K562 (cell line): ENCODE measurements at regions not wholly inside any gene's neighbourhood (a gene's known extent, or its start where the extent isn't known, plus 50 kb on each side); places are given as distances from the start of the nearest gene placed in this dataset.

ENCODE experiments used
- ATAC-seq: fragments of 200-7000 bp; cut with Tn5 transposase; 3 replicates; pipeline ENCODE4 v1.9.1; 2020; ENCODE audit warnings: moderate library complexity
- BruUV-seq: library from RNA; stranded (reverse); fragments of 400-500 nt; replicated peaks from 2 replicates; lab custom pipeline; 2021; lab: Mats Ljungman, UMichigan
- CTCF ChIA-PET: fragments of 300-600 bp; formaldehyde crosslinking; extraction: SDS; loops from one replicate; lab custom pipeline; 2021; ENCODE audit warnings: low intra/inter-chr PET ratio; lab: Yijun Ruan, JAX
- POLR2A ChIA-PET: fragments of 300-600, 350-650 bp; sonication (Branson Sonifier 250); formaldehyde crosslinking; extraction: SDS; loops from one replicate; lab custom pipeline; 2021; ENCODE audit warnings: antibody characterized with exemption, inconsistent platforms; lab: Yijun Ruan, JAX
- DNase-seq, 4 experiments: peaks; one replicate each; pipeline versions ENCODE4 v3.0.0 to v3.0.0-alpha.2; 2011 to 2018; ENCODE audit warnings: low spot score in 3 of 4, mixed read lengths in 3 of 4; ENCODE audit errors: extremely low read depth in 1 of 4
- FAIRE-seq: peaks from 2 replicates; lab custom pipeline; 2011; peaks lifted over from hg19 to GRCh38; lab: Jason Lieb, UNC
- H2AFZ ChIP-seq: 2 replicates; pipeline ENCODE4 v1.6.0; 2011; ENCODE audit warnings: low read depth, low read length, control low read depth, inconsistent platforms
- H3K27ac ChIP-seq: fragments of 200-600 bp; 3 replicates; pipeline ENCODE4 v1.8.0; 2011; ENCODE audit warnings: low read depth, mild to moderate bottlenecking, control low read depth, inconsistent platforms, low read length, moderate library complexity, mixed read lengths; ENCODE audit errors: extremely low read depth
- H3K27me3 ChIP-seq, 2 experiments: fragments of 300-600 bp in 1 of 2; 2 replicates in 1 of 2; 3 replicates in 1 of 2; pipeline versions ENCODE4 v1.6.0 to v1.8.0; 2011; ENCODE audit warnings: inconsistent platforms in 2 of 2, low read length in 2 of 2, mild to moderate bottlenecking in 1 of 2, mixed read lengths in 1 of 2, moderate library complexity in 1 of 2; ENCODE audit not compliant: control insufficient read depth in 2 of 2, insufficient read depth in 2 of 2
- H3K36me3 ChIP-seq: fragments of 300-600 bp; 3 replicates; pipeline ENCODE4 v1.8.0; 2011; ENCODE audit warnings: mild to moderate bottlenecking, low read length, inconsistent platforms; ENCODE audit not compliant: control insufficient read depth, insufficient read depth
- H3K4me1 ChIP-seq, 2 experiments: fragments of 200-600 bp in 1 of 2; replicated peaks in 1 of 2; 2 replicates in 1 of 2; 3 replicates in 1 of 2; pipeline versions ENCODE4 v1.5.1 to v1.8.0; 2011; ENCODE audit warnings: inconsistent platforms in 2 of 2, low read length in 2 of 2, mild to moderate bottlenecking in 1 of 2, mixed read lengths in 1 of 2, moderate library complexity in 1 of 2; ENCODE audit not compliant: control insufficient read depth in 2 of 2, insufficient read depth in 2 of 2
- H3K4me2 ChIP-seq: 2 replicates; pipeline ENCODE4 v1.6.1; 2011; ENCODE audit warnings: low read length, control low read depth, inconsistent platforms, mixed read lengths; ENCODE audit not compliant: insufficient read depth
- H3K4me3 ChIP-seq: fragments of 200-600 bp; sonication (generic), shearing (Covaris generic); 2 replicates; pipeline ENCODE4 v1.5.1; 2016; ENCODE audit warnings: control low read depth, inconsistent platforms
- H3K79me2 ChIP-seq: fragments of 200-600 bp; 3 replicates; pipeline ENCODE4 v1.8.0; 2011; ENCODE audit warnings: low read length, inconsistent platforms; ENCODE audit not compliant: control insufficient read depth, insufficient read depth
- H3K9ac ChIP-seq, 2 experiments: 2 replicates each; pipeline versions ENCODE4 v1.6.0 to v1.6.1; 2011; ENCODE audit warnings: low read depth in 2 of 2, low read length in 2 of 2, control low read depth in 1 of 2, inconsistent platforms in 1 of 2, mild to moderate bottlenecking in 1 of 2, mixed read lengths in 1 of 2; ENCODE audit not compliant: insufficient read depth in 1 of 2
- H3K9me1 ChIP-seq: one replicate; pipeline ENCODE4 v1.6.0; 2011; ENCODE audit warnings: inconsistent platforms, mild to moderate bottlenecking, low read length, moderate library complexity; ENCODE audit not compliant: control insufficient read depth, insufficient read depth
- H3K9me3 ChIP-seq: replicated peaks from 2 replicates; pipeline ENCODE4 v1.5.1; 2011; ENCODE audit warnings: low read depth, low read length, inconsistent platforms; ENCODE audit not compliant: control insufficient read depth, insufficient read depth
- H4K20me1 ChIP-seq: replicated peaks from 2 replicates; pipeline ENCODE4 v1.6.1; 2011; ENCODE audit warnings: low read length, inconsistent platforms, mixed read lengths; ENCODE audit not compliant: control insufficient read depth, insufficient read depth
- ARHGAP35 ChIP-seq: fragments of 450-650 bp; IDR thresholded peaks from 2 replicates; pipeline ENCODE4 v1.6.1; 2018; ENCODE audit not compliant: partially characterized antibody
- HDAC1 ChIP-seq, 2 experiments: fragments of 450-650 bp; IDR thresholded peaks; 2 replicates each; pipeline ENCODE4 v1.6.1; 2016 to 2017; ENCODE audit warnings: inconsistent platforms in 1 of 2, mild to moderate bottlenecking in 1 of 2, moderate library complexity in 1 of 2
- HMG20B ChIP-seq: fragments of 250-450 bp; sonication (Bioruptor Pico); IDR thresholded peaks from 2 replicates; pipeline ENCODE4 v1.5.0; 2021; ENCODE audit warnings: mild to moderate bottlenecking
- KAT2B ChIP-seq: IDR thresholded peaks from one replicate; pipeline ENCODE4 v1.6.1; 2012; ENCODE audit warnings: low read depth, mild to moderate bottlenecking, control low read depth, inconsistent platforms, low read length, moderate library complexity
- NR3C1 ChIP-seq: sonication (generic); formaldehyde crosslinking; IDR thresholded peaks from 2 replicates; pipeline ENCODE4 v1.8.1; 2022; ENCODE audit warnings: missing genetic modification reagents
- RBM17 ChIP-seq: fragments of 200-400 bp; formaldehyde crosslinking; IDR thresholded peaks from 2 replicates; pipeline ENCODE4 v1.6.1; 2017; ENCODE audit warnings: low read depth, mild to moderate bottlenecking, low read length, borderline replicate concordance
- RBM39 ChIP-seq: fragments of 200-400 bp; formaldehyde crosslinking; optimal IDR thresholded peaks from 2 replicates; pipeline ENCODE3; 2018; ENCODE audit warnings: low read depth, low read length
- SLC30A9 ChIP-seq: fragments of 250-450 bp; sonication (Bioruptor Pico); IDR thresholded peaks from 2 replicates; pipeline ENCODE4 v1.8.0; 2022; ENCODE audit warnings: mild to moderate bottlenecking, moderate library complexity
- SMARCA5 ChIP-seq: fragments of 450-650 bp; IDR thresholded peaks from 2 replicates; pipeline ENCODE4 v1.6.1; 2016
- ZC3H8 ChIP-seq: fragments of 450-650 bp; IDR thresholded peaks from 2 replicates; pipeline ENCODE4 v1.6.1; 2017
- ZNF282 ChIP-seq: sonication (generic); formaldehyde crosslinking; IDR thresholded peaks from 2 replicates; pipeline ENCODE4 v1.8.1; 2023; ENCODE audit warnings: missing genetic modification reagents
- WGBS: fragments of 100-300 bp; shearing (Covaris generic); methylation state at CpG from one replicate; pipeline ENCODE4 v1.1.6; 2016; ENCODE audit warnings: low coverage, mixed read lengths; ENCODE audit not compliant: insufficient coverage; ENCODE audit errors: missing lambda C conversion rate; 5-methylcytosine and 5-hydroxymethylcytosine counted together
- in situ Hi-C: fragments of 300-500 bp; cut with MboI; formaldehyde crosslinking; loops from 4 replicates; pipeline ENCODE4 v1.15.0; 2018; ENCODE audit warnings: inconsistent platforms, mixed read lengths
- intact Hi-C: fragments of 100-400 bp; cut with micrococcal nuclease; formaldehyde crosslinking; loops from 2 replicates; pipeline ENCODE4 v1.14.2; 2022
- TF ChIP-seq, protein P1 (sequence below): fragments of 250-450 bp; sonication (Bioruptor Pico); IDR thresholded peaks from 2 replicates; pipeline ENCODE4 v1.8.0; 2022; ENCODE audit warnings: moderate library complexity, mild to moderate bottlenecking, inconsistent platforms
- TF ChIP-seq, protein P2 (sequence below): sonication (generic); formaldehyde crosslinking; IDR thresholded peaks from 2 replicates; pipeline ENCODE4 v1.5.0; 2020; ENCODE audit warnings: missing genetic modification reagents
- TF ChIP-seq, protein P3 (sequence below): IDR thresholded peaks from 2 replicates; pipeline ENCODE4 v1.6.1; 2011; ENCODE audit not compliant: insufficient read length; ENCODE audit errors: extremely low read depth
- TF ChIP-seq, protein P4 (sequence below), 2 experiments: fragments of 450-650 bp; IDR thresholded peaks; 2 replicates each; pipeline ENCODE4 v1.6.1; 2018; ENCODE audit warnings: mild to moderate bottlenecking in 2 of 2, low read depth in 1 of 2; ENCODE audit not compliant: partially characterized antibody in 2 of 2
- TF ChIP-seq, protein P5 (sequence below): fragments of 450-650 bp; IDR thresholded peaks from 2 replicates; pipeline ENCODE4 v1.6.1; 2016

DNA sequence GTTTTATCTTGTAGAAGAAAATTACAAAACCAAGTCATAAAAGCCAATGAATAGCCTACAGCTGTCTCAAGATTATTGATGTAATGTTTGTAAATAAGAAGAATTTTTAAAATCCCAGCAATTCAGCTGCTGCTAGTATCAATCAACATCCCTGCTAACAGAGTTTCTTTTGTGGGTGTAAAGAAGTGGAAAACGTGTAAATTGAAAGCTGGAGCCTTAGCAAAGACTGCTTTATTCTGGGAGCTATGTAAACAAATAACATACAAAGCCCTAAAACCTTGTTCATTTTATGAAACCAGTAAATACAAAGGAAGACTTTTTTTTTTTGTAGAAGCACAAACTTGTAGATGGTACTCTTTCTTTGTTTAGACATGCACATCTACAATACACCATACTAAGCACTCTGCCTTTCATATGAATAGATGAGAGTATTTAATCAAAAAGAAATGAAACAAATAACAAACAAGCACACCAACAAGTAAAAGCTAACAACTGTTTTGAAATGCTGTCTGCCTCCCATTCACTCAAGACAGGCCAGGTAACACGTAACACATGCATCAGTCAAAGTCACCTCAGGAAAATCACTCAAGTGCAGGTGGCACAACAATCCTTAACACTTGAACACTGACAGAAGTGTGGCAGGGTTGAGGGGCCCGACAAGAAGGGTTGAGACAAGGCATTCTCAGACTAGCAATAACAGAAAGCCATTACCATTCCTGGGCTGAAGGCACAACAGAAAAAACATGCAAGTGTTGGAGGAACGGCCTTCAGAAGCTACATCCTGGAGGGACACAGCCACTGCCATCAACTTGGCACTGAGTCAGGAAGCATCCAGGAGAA lies 1364.0 kb upstream of the SEL1L start:
- Histone ChIP-seq H3K9me1 (no peaks in the 10 kb centered on the region), H3K9me3 (no peaks in the 10 kb centered on the region), H3K27ac (no peak overlapping the region), H3K36me3 (no peaks in the 10 kb centered on the region), H3K79me2 (no peaks in the 10 kb centered on the region), H3K4me1 (no peaks in the 10 kb centered on the region), H2AFZ (no peak overlapping the region), H3K4me3 (no peak overlapping the region), H3K4me2 (no peak overlapping the region), H4K20me1 (no peaks in the 10 kb centered on the region), H3K27me3 (no peaks in the 10 kb centered on the region), H3K9ac (no peak overlapping the region)
- DNase-seq (no peak), ATAC-seq (no peak), FAIRE-seq (no peak)
- 0% methylated on average over 4 of the region's 4 CpGs for WGBS
- in situ Hi-C loops, result no loop called here
- no TSS peak for BruUV-seq
- ChIA-PET CTCF (no interaction called here), POLR2A (no interaction called here)
- intact Hi-C loops, result no loop called here
- TF ChIP-seq SLC30A9 (CRISPR knock-in tag) (no peak), ZNF282 (CRISPR knock-in tag) (no peak), SMARCA5 (no peak), HDAC1 (IDR thresholded peaks at IDR 0.05) (no peak), KAT2B (no peak), RBM39 (no peak), ARHGAP35 (no peak), ZC3H8 (no peak), NR3C1 (CRISPR knock-in tag) (no peak), RBM17 (no peak), HMG20B (CRISPR knock-in tag) (no peak)
- TF ChIP-seq, protein P1, sequence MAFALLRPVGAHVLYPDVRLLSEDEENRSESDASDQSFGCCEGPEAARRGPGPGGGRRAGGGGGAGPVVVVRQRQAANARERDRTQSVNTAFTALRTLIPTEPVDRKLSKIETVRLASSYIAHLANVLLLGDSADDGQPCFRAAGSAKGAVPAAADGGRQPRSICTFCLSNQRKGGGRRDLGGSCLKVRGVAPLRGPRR (CRISPR knock-in tag), result no peak
- TF ChIP-seq, protein P2, sequence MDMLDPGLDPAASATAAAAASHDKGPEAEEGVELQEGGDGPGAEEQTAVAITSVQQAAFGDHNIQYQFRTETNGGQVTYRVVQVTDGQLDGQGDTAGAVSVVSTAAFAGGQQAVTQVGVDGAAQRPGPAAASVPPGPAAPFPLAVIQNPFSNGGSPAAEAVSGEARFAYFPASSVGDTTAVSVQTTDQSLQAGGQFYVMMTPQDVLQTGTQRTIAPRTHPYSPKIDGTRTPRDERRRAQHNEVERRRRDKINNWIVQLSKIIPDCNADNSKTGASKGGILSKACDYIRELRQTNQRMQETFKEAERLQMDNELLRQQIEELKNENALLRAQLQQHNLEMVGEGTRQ (CRISPR knock-in tag), result no peak
- TF ChIP-seq, protein P3, sequence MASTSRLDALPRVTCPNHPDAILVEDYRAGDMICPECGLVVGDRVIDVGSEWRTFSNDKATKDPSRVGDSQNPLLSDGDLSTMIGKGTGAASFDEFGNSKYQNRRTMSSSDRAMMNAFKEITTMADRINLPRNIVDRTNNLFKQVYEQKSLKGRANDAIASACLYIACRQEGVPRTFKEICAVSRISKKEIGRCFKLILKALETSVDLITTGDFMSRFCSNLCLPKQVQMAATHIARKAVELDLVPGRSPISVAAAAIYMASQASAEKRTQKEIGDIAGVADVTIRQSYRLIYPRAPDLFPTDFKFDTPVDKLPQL, result no peak
- TF ChIP-seq, protein P4, sequence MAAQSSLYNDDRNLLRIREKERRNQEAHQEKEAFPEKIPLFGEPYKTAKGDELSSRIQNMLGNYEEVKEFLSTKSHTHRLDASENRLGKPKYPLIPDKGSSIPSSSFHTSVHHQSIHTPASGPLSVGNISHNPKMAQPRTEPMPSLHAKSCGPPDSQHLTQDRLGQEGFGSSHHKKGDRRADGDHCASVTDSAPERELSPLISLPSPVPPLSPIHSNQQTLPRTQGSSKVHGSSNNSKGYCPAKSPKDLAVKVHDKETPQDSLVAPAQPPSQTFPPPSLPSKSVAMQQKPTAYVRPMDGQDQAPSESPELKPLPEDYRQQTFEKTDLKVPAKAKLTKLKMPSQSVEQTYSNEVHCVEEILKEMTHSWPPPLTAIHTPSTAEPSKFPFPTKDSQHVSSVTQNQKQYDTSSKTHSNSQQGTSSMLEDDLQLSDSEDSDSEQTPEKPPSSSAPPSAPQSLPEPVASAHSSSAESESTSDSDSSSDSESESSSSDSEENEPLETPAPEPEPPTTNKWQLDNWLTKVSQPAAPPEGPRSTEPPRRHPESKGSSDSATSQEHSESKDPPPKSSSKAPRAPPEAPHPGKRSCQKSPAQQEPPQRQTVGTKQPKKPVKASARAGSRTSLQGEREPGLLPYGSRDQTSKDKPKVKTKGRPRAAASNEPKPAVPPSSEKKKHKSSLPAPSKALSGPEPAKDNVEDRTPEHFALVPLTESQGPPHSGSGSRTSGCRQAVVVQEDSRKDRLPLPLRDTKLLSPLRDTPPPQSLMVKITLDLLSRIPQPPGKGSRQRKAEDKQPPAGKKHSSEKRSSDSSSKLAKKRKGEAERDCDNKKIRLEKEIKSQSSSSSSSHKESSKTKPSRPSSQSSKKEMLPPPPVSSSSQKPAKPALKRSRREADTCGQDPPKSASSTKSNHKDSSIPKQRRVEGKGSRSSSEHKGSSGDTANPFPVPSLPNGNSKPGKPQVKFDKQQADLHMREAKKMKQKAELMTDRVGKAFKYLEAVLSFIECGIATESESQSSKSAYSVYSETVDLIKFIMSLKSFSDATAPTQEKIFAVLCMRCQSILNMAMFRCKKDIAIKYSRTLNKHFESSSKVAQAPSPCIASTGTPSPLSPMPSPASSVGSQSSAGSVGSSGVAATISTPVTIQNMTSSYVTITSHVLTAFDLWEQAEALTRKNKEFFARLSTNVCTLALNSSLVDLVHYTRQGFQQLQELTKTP (IDR thresholded peaks at IDR 0.05; ENCODE audit: low read depth in 1 of 2, partially characterized antibody in 2 of 2), result no peak
- TF ChIP-seq, protein P5, sequence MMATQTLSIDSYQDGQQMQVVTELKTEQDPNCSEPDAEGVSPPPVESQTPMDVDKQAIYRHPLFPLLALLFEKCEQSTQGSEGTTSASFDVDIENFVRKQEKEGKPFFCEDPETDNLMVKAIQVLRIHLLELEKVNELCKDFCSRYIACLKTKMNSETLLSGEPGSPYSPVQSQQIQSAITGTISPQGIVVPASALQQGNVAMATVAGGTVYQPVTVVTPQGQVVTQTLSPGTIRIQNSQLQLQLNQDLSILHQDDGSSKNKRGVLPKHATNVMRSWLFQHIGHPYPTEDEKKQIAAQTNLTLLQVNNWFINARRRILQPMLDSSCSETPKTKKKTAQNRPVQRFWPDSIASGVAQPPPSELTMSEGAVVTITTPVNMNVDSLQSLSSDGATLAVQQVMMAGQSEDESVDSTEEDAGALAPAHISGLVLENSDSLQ, result no peak
